GM23248 (cell line): ENCODE measurements at regions not wholly inside any gene's neighbourhood (a gene's known extent, or its start where the extent isn't known, plus 50 kb on each side); places are given as distances from the start of the nearest gene placed in this dataset.

Experiments
- DNase-seq: peaks from one replicate; pipeline ENCODE4 v3.0.0-alpha.2; 2015
- H2AFZ ChIP-seq: fragments of 200-600 bp; sonication (generic); 2 replicates; pipeline ENCODE4 v1.6.1; 2016; ENCODE audit warnings: antibody characterized with exemption
- H3F3A ChIP-seq: fragments of 200-600 bp; sonication (generic); 2 replicates; pipeline ENCODE4 v1.6.1; 2016; ENCODE audit warnings: mild to moderate bottlenecking, antibody characterized with exemption, mixed run types; ENCODE audit not compliant: insufficient read depth
- H3K27ac ChIP-seq: fragments of 200-600 bp; sonication (generic); 2 replicates; pipeline ENCODE4 v1.5.1; 2016; ENCODE audit warnings: mild to moderate bottlenecking
- H3K27me3 ChIP-seq: fragments of 200-600 bp; sonication (generic); replicated peaks from 2 replicates; pipeline ENCODE4 v1.6.1; 2016; ENCODE audit warnings: mild to moderate bottlenecking; ENCODE audit not compliant: insufficient read depth
- H3K36me3 ChIP-seq: fragments of 200-600 bp; sonication (generic); 2 replicates; pipeline ENCODE4 v1.6.1; 2016; ENCODE audit warnings: low read depth, mild to moderate bottlenecking
- H3K4me1 ChIP-seq: fragments of 200-600 bp; sonication (generic); 2 replicates; pipeline ENCODE4 v1.6.1; 2016; ENCODE audit warnings: mild to moderate bottlenecking; ENCODE audit not compliant: insufficient read depth
- H3K4me2 ChIP-seq: fragments of 200-600 bp; sonication (generic); one replicate; pipeline ENCODE4 v1.6.1; 2016; ENCODE audit warnings: mild to moderate bottlenecking; ENCODE audit not compliant: unreplicated experiment
- H3K4me3 ChIP-seq: fragments of 200-600 bp; sonication (generic); 2 replicates; pipeline ENCODE4 v1.5.1; 2016; ENCODE audit warnings: mild to moderate bottlenecking
- H3K79me2 ChIP-seq: fragments of 200-600 bp; sonication (generic); 2 replicates; pipeline ENCODE4 v1.6.1; 2016; ENCODE audit warnings: mild to moderate bottlenecking; ENCODE audit not compliant: insufficient read depth
- H3K9ac ChIP-seq: fragments of 200-600 bp; sonication (generic); 2 replicates; pipeline ENCODE4 v1.6.1; 2016; ENCODE audit warnings: mild to moderate bottlenecking
- H3K9me2 ChIP-seq: fragments of 200-600 bp; sonication (generic); 2 replicates; pipeline ENCODE4 v1.6.1; 2016; ENCODE audit warnings: mixed run types, mild to moderate bottlenecking, moderate library complexity; ENCODE audit not compliant: insufficient read depth
- H3K9me3 ChIP-seq: fragments of 200-600 bp; sonication (generic); one replicate; pipeline ENCODE4 v1.6.1; 2017; ENCODE audit warnings: low read depth
- H4K20me1 ChIP-seq: fragments of 200-600 bp; sonication (generic); 2 replicates; pipeline ENCODE4 v1.6.0; 2016; ENCODE audit not compliant: insufficient read depth
- EZH2 ChIP-seq: fragments of 200-600 bp; sonication (generic); IDR thresholded peaks from 2 replicates; pipeline ENCODE4 v1.6.1; 2018; ENCODE audit warnings: antibody characterized with exemption, mild to moderate bottlenecking; ENCODE audit not compliant: insufficient read depth, poor library complexity, severe bottlenecking
- EZH2phosphoT487 ChIP-seq: fragments of 200-600 bp; sonication (generic); IDR thresholded peaks from 2 replicates; pipeline ENCODE4 v1.6.1; 2018; ENCODE audit warnings: antibody characterized with exemption, moderate library complexity, mild to moderate bottlenecking, low read depth; ENCODE audit not compliant: insufficient read depth
- WGBS, 2 experiments: methylation state at CpG; one replicate each; pipeline ENCODE4 v1.1.6; 2015 to 2017; ENCODE audit warnings: low lambda C conversion rate in 2 of 2, low coverage in 1 of 2; ENCODE audit errors: missing lambda C conversion rate in 2 of 2; 5-methylcytosine and 5-hydroxymethylcytosine counted together
- in situ Hi-C: fragments of 300-500 bp; cut with MboI; formaldehyde crosslinking; loops from 2 replicates; pipeline ENCODE4 v1.15.0; 2020

- Histone ChIP-seq H3K9me3 (no peaks in the 10 kb centered on the region), H3F3A (no peaks in the 10 kb centered on the region), H3K27me3 (no peaks in the 10 kb centered on the region), H3K4me2 (no peak overlapping the region), H3K4me1 (no peaks in the 10 kb centered on the region), H3K9ac (no peak overlapping the region), H3K9me2 (no peaks in the 10 kb centered on the region), H2AFZ (no peak overlapping the region), H3K4me3 (no peak overlapping the region), H4K20me1 (no peaks in the 10 kb centered on the region), H3K27ac (no peak overlapping the region), H3K79me2 (no peaks in the 10 kb centered on the region), H3K36me3 (no peaks in the 10 kb centered on the region)
- WGBS, 2 experiments, result 27 to 35% methylated on average over 3 of the region's 3 CpGs
- no peak for DNase-seq
- TF ChIP-seq EZH2 (no peak), EZH2phosphoT487 (no peak)
- in situ Hi-C loops, result no loop called here
These were observed 616.2 kb upstream of the SPRY2 start for GRCh38 chr13:80957019-80957655.

- TF ChIP-seq EZH2phosphoT487, result no peak
- TF ChIP-seq EZH2, result no peak
- H2AFZ ChIP-seq, result no peak overlapping the region
- no peaks in the 10 kb centered on the region for H4K20me1 ChIP-seq
- H3K27ac ChIP-seq, result no peak overlapping the region
- no peaks in the 10 kb centered on the region for H3K9me3 ChIP-seq
- no peak overlapping the region for H3K9ac ChIP-seq
- H3K27me3 ChIP-seq, result no peaks in the 10 kb centered on the region
- in situ Hi-C loops, result no loop called here
- no peaks in the 10 kb centered on the region for H3K79me2 ChIP-seq
- H3K9me2 ChIP-seq, result no peaks in the 10 kb centered on the region
- no peak overlapping the region for H3K4me3 ChIP-seq
- no peak overlapping the region for H3K4me2 ChIP-seq
- H3F3A ChIP-seq, result no peaks in the 10 kb centered on the region
- no peaks in the 10 kb centered on the region for H3K4me1 ChIP-seq
- H3K36me3 ChIP-seq, result no peaks in the 10 kb centered on the region
- DNase-seq, result no peak
These were observed 614.6 kb upstream of the SPRY2 start for GRCh38 chr13:80955501-80955900.

GRCh38 chr13:80952158-80952557 is 611.2 kb upstream of the SPRY2 start:
- Histone ChIP-seq H3K79me2 (no peaks in the 10 kb centered on the region), H3K9me2 (no peaks in the 10 kb centered on the region), H2AFZ (no peak overlapping the region), H3K36me3 (no peaks in the 10 kb centered on the region), H3K27me3 (no peaks in the 10 kb centered on the region), H3K9me3 (no peaks in the 10 kb centered on the region), H3K9ac (no peak overlapping the region), H3K27ac (no peak overlapping the region), H3K4me2 (no peak overlapping the region), H4K20me1 (no peaks in the 10 kb centered on the region), H3F3A (no peaks in the 10 kb centered on the region), H3K4me1 (no peaks in the 10 kb centered on the region), H3K4me3 (no peak overlapping the region)
- in situ Hi-C loops, result no loop called here
- DNase-seq, result no peak
- no peak for TF ChIP-seq EZH2phosphoT487
- TF ChIP-seq EZH2, result no peak
- WGBS, 2 experiments, result 44 to 48% methylated on average over 2 of the region's 2 CpGs

- no peaks in the 10 kb centered on the region for H3K9me3 ChIP-seq
- no peak for DNase-seq
- no peak for TF ChIP-seq EZH2phosphoT487
- no peak for TF ChIP-seq EZH2
These were observed 605.3 kb upstream of the SPRY2 start for GRCh38 chr13:80946008-80946802.

More at GRCh38 chr13:80946008-80946802, 605.3 kb upstream of the SPRY2 start:
- no peaks in the 10 kb centered on the region for H3F3A ChIP-seq
- H3K27me3 ChIP-seq, result no peaks in the 10 kb centered on the region
- no peaks in the 10 kb centered on the region for H3K36me3 ChIP-seq
- H3K9ac ChIP-seq, result no peak overlapping the region
- no peaks in the 10 kb centered on the region for H4K20me1 ChIP-seq
- no peaks in the 10 kb centered on the region for H3K9me2 ChIP-seq
- no peaks in the 10 kb centered on the region for H3K79me2 ChIP-seq
- WGBS, 2 experiments, result 29 to 37% methylated on average over 4 of the region's 4 CpGs
- H3K4me1 ChIP-seq, result no peaks in the 10 kb centered on the region
- no peak overlapping the region for H3K4me3 ChIP-seq
- no peak overlapping the region for H2AFZ ChIP-seq
- no peak overlapping the region for H3K27ac ChIP-seq
- in situ Hi-C loops, result no loop called here
- H3K4me2 ChIP-seq, result no peak overlapping the region
